VCaP (cell line): ENCODE measurements at regions not wholly inside any gene's neighbourhood (a gene's known extent, or its start where the extent isn't known, plus 50 kb on each side); places are given as distances from the start of the nearest gene placed in this dataset.

Experiments
- H3K27ac ChIP-seq: fragments of 450-650 bp; 2 replicates; pipeline ENCODE4 v1.5.1; 2017
- CTCF ChIP-seq: fragments of 450-650 bp; conservative IDR thresholded peaks from 2 replicates; pipeline ENCODE4 v1.5.1; 2017; ENCODE audit warnings: mild to moderate bottlenecking, moderate library complexity

- TF ChIP-seq CTCF, result no peak
- no peak overlapping the region for H3K27ac ChIP-seq
These were observed 369.9 kb downstream of the GALR1 start for GRCh38 chr18:77619525-77619924.

GRCh38 chr18:77622009-77622692, 372.5 kb downstream of the GALR1 start:
- TF ChIP-seq CTCF, result no peak

GRCh38 chr18:77632758-77633157, 383.1 kb downstream of the GALR1 start:
- TF ChIP-seq CTCF, result no peak
- no peak overlapping the region for H3K27ac ChIP-seq

More at GRCh38 chr18:77622009-77622692, 372.5 kb downstream of the GALR1 start:
- no peak overlapping the region for H3K27ac ChIP-seq

- no peak for TF ChIP-seq CTCF
- H3K27ac ChIP-seq, result no peak overlapping the region
These were observed 384.8 kb downstream of the GALR1 start for GRCh38 chr18:77634494-77634893.

GRCh38 chr18:77635451-77635850, 385.8 kb downstream of the GALR1 start:
- no peak for TF ChIP-seq CTCF
- H3K27ac ChIP-seq, result no peak overlapping the region

- TF ChIP-seq CTCF, result no peak
These were observed 386.2 kb downstream of the GALR1 start for GRCh38 chr18:77635858-77636257.

GRCh38 chr18:77645170-77645872, 395.7 kb downstream of the GALR1 start:
- no peak for TF ChIP-seq CTCF
- H3K27ac ChIP-seq, result no peak overlapping the region

More at GRCh38 chr18:77635858-77636257, 386.2 kb downstream of the GALR1 start:
- H3K27ac ChIP-seq, result no peak overlapping the region
